ENCODE measurements at regions not wholly inside any gene's neighbourhood (a gene's known extent, or its start where the extent isn't known, plus 50 kb on each side); places are given as distances from the start of the nearest gene placed in this dataset.

GRCh38 chrX:13518126-13518525 lies 51.3 kb upstream of the EGFL6 start:
- H3K27ac Mint-ChIP-seq = no peak overlapping the region
- no peaks in the 10 kb centered on the region for H3K36me3 Mint-ChIP-seq
- no peak for DNase-seq
- ChIA-PET POLR2A (no interaction called here), CTCF (no interaction called here)
- 89% methylated on average over 3 of the region's 6 CpGs for WGBS (ENCODE audit: insufficient coverage)
- no peaks in the 10 kb centered on the region for H3K4me1 ChIP-seq (ENCODE audit: control insufficient read depth in 1 of 2, extremely low read depth in 1 of 2, insufficient read depth in 2 of 2, low read length in 2 of 2)
- H3K27me3 Mint-ChIP-seq = peaks cover 0 to 40% of the 10 kb centered on the region in 2 donors
- H3K4me3 Mint-ChIP-seq = no peak overlapping the region
- H3K9me3 ChIP-seq = no peaks in the 10 kb centered on the region
- H3K9me3 Mint-ChIP-seq = no peaks in the 10 kb centered on the region
- no peaks in the 10 kb centered on the region for H3K27me3 ChIP-seq (replicated peaks in 1 of 2; ENCODE audit: control insufficient read depth in 2 of 2, extremely low read depth in 1 of 2, insufficient read depth in 2 of 2, low read length in 1 of 2)
- no peak for ATAC-seq (replicated peaks in 1 of 4)
- no peaks in the 10 kb centered on the region for H3K36me3 ChIP-seq (ENCODE audit: control insufficient read depth in 2 of 2, extremely low read depth in 1 of 2, insufficient read depth in 1 of 2, low read length in 1 of 2)
- no peak overlapping the region for H3K4me3 ChIP-seq (ENCODE audit: control insufficient read depth in 1 of 2, extremely low read depth in 1 of 2, low read length in 1 of 2)
- H3K4me1 Mint-ChIP-seq = no peaks in the 10 kb centered on the region
- no peak overlapping the region for H3K27ac ChIP-seq (ENCODE audit: low read length)

GRCh38 chrX:13515211-13515930 lies 54.0 kb upstream of the EGFL6 start:
- no peaks in the 10 kb centered on the region for H3K36me3 Mint-ChIP-seq
- no peak overlapping the region for H3K4me3 Mint-ChIP-seq
- no CpG with 5 or more reads among the region's 3 CpGs for WGBS (ENCODE audit: insufficient coverage)
- no peak overlapping the region for H3K27ac ChIP-seq (ENCODE audit: low read length)
- DNase-seq (no peak), ATAC-seq (replicated peaks in 1 of 4) (no peak)
- no peaks in the 10 kb centered on the region for H3K9me3 ChIP-seq
- CTCF ChIA-PET = no interaction called here
- no peak overlapping the region for H3K27ac Mint-ChIP-seq
- peaks cover 0 to 38% of the 10 kb centered on the region in 2 donors for H3K27me3 Mint-ChIP-seq
- no peaks in the 10 kb centered on the region for H3K4me1 ChIP-seq (ENCODE audit: control insufficient read depth in 1 of 2, extremely low read depth in 1 of 2, insufficient read depth in 2 of 2, low read length in 2 of 2)
- no peaks in the 10 kb centered on the region for H3K36me3 ChIP-seq (ENCODE audit: control insufficient read depth in 2 of 2, extremely low read depth in 1 of 2, insufficient read depth in 1 of 2, low read length in 1 of 2)
- POLR2A ChIA-PET = no interaction called here
- no peaks in the 10 kb centered on the region for H3K27me3 ChIP-seq (replicated peaks in 1 of 2; ENCODE audit: control insufficient read depth in 2 of 2, extremely low read depth in 1 of 2, insufficient read depth in 2 of 2, low read length in 1 of 2)
- H3K4me1 Mint-ChIP-seq = peaks cover 0 to 3% (median 0%) of the 10 kb centered on the region in 3 donors
- no peaks in the 10 kb centered on the region for H3K9me3 Mint-ChIP-seq
- no peak overlapping the region for H3K4me3 ChIP-seq (ENCODE audit: control insufficient read depth in 1 of 2, extremely low read depth in 1 of 2, low read length in 1 of 2)

GRCh38 chrX:13511944-13512330 lies 57.5 kb upstream of the EGFL6 start:
- ChIA-PET CTCF (no interaction called here), POLR2A (no interaction called here)
- no peaks in the 10 kb centered on the region for H3K4me1 ChIP-seq (ENCODE audit: control insufficient read depth in 1 of 2, extremely low read depth in 1 of 2, insufficient read depth in 2 of 2, low read length in 2 of 2)
- no peak overlapping the region for H3K27ac ChIP-seq (ENCODE audit: low read length)
- H3K27me3 ChIP-seq (replicated peaks in 1 of 2; ENCODE audit: control insufficient read depth in 2 of 2, extremely low read depth in 1 of 2, insufficient read depth in 2 of 2, low read length in 1 of 2) = no peaks in the 10 kb centered on the region
- ATAC-seq (replicated peaks in 1 of 4) (no peak), DNase-seq (no peak)
- Mint-ChIP-seq H3K27me3 (peaks cover 0 to 14% of the 10 kb centered on the region in 2 donors), H3K36me3 (no peaks in the 10 kb centered on the region), H3K9me3 (no peaks in the 10 kb centered on the region), H3K4me3 (no peak overlapping the region), H3K4me1 (peaks cover 0 to 3% (median 0%) of the 10 kb centered on the region in 3 donors), H3K27ac (no peak overlapping the region)
- no peaks in the 10 kb centered on the region for H3K36me3 ChIP-seq (ENCODE audit: control insufficient read depth in 2 of 2, extremely low read depth in 1 of 2, insufficient read depth in 1 of 2, low read length in 1 of 2)
- no peaks in the 10 kb centered on the region for H3K9me3 ChIP-seq
- H3K4me3 ChIP-seq (ENCODE audit: control insufficient read depth in 1 of 2, extremely low read depth in 1 of 2, low read length in 1 of 2) = no peak overlapping the region
- no CpG with 5 or more reads among the region's 2 CpGs for WGBS (ENCODE audit: insufficient coverage)

GRCh38 chrX:13511241-13511943 lies 58.0 kb upstream of the EGFL6 start:
- no peak for ATAC-seq (replicated peaks in 1 of 4)
- Mint-ChIP-seq H3K4me1 (peaks cover 0 to 3% (median 0%) of the 10 kb centered on the region in 3 donors), H3K4me3 (no peak overlapping the region), H3K9me3 (no peaks in the 10 kb centered on the region), H3K27ac (no peak overlapping the region), H3K36me3 (no peaks in the 10 kb centered on the region), H3K27me3 (peaks cover 0 to 14% of the 10 kb centered on the region in 2 donors)
- Histone ChIP-seq H3K27ac (ENCODE audit: low read length) (no peak overlapping the region), H3K9me3 (no peaks in the 10 kb centered on the region), H3K27me3 (replicated peaks in 1 of 2; ENCODE audit: control insufficient read depth in 2 of 2, extremely low read depth in 1 of 2, insufficient read depth in 2 of 2, low read length in 1 of 2) (no peaks in the 10 kb centered on the region), H3K4me3 (ENCODE audit: control insufficient read depth in 1 of 2, extremely low read depth in 1 of 2, low read length in 1 of 2) (no peak overlapping the region), H3K36me3 (ENCODE audit: control insufficient read depth in 2 of 2, extremely low read depth in 1 of 2, insufficient read depth in 1 of 2, low read length in 1 of 2) (no peaks in the 10 kb centered on the region), H3K4me1 (ENCODE audit: control insufficient read depth in 1 of 2, extremely low read depth in 1 of 2, insufficient read depth in 2 of 2, low read length in 2 of 2) (no peaks in the 10 kb centered on the region)
- POLR2A ChIA-PET = no interaction called here
- no CpG with 5 or more reads among the region's 1 CpG for WGBS (ENCODE audit: insufficient coverage)
- CTCF ChIA-PET = interaction anchor here in 1 of 2 donors (0.7 kb wide), 1 partner anchor 112 kb away, joined by 5 read pairs; no protein-coding TSS in a partner anchor
- no peak for DNase-seq

- no peak for DNase-seq
- Mint-ChIP-seq H3K9me3 (no peaks in the 10 kb centered on the region), H3K27ac (no peak overlapping the region), H3K36me3 (no peaks in the 10 kb centered on the region), H3K27me3 (peaks cover 0 to 23% of the 10 kb centered on the region in 2 donors), H3K4me1 (peaks cover 0 to 3% (median 0%) of the 10 kb centered on the region in 3 donors), H3K4me3 (no peak overlapping the region)
- H3K27me3 ChIP-seq (replicated peaks in 1 of 2; ENCODE audit: control insufficient read depth in 2 of 2, extremely low read depth in 1 of 2, insufficient read depth in 2 of 2, low read length in 1 of 2) = no peaks in the 10 kb centered on the region
- no CpG with 5 or more reads among the region's 2 CpGs for WGBS (ENCODE audit: insufficient coverage)
- no peak for ATAC-seq (replicated peaks in 1 of 4)
- CTCF ChIA-PET = interaction anchor here (0.7 to 2.6 kb wide), 15 partner anchors 9 to 574 kb away, joined by 3 to 20 read pairs (median 4); partner anchors contain the start of gene GEMIN8 (in 2 of the 2)
- H3K9me3 ChIP-seq = no peaks in the 10 kb centered on the region
- POLR2A ChIA-PET = no interaction called here
- H3K4me3 ChIP-seq (ENCODE audit: control insufficient read depth in 1 of 2, extremely low read depth in 1 of 2, low read length in 1 of 2) = no peak overlapping the region
- no peaks in the 10 kb centered on the region for H3K36me3 ChIP-seq (ENCODE audit: control insufficient read depth in 2 of 2, extremely low read depth in 1 of 2, insufficient read depth in 1 of 2, low read length in 1 of 2)
- no peak overlapping the region for H3K27ac ChIP-seq (ENCODE audit: low read length)
- no peaks in the 10 kb centered on the region for H3K4me1 ChIP-seq (ENCODE audit: control insufficient read depth in 1 of 2, extremely low read depth in 1 of 2, insufficient read depth in 2 of 2, low read length in 2 of 2)
Observed at GRCh38 chrX:13507893-13508292, 61.5 kb upstream of the EGFL6 start.

GRCh38 chrX:13506574-13506973 lies 62.8 kb upstream of the EGFL6 start:
- ATAC-seq (replicated peaks in 1 of 4) = no peak
- no peak overlapping the region for H3K4me3 Mint-ChIP-seq
- no CpG with 5 or more reads among the region's 5 CpGs for WGBS (ENCODE audit: insufficient coverage)
- no peak overlapping the region for H3K27ac ChIP-seq (ENCODE audit: low read length)
- POLR2A ChIA-PET = no interaction called here
- H3K27me3 Mint-ChIP-seq = peaks cover 0 to 27% of the 10 kb centered on the region in 2 donors
- H3K27ac Mint-ChIP-seq = no peak overlapping the region
- peaks cover 0 to 6% (median 0%) of the 10 kb centered on the region in 3 donors for H3K4me1 Mint-ChIP-seq
- DNase-seq = peak in 33 of 35 experiments; percentile 10 to 72 (median 27)
- H3K36me3 Mint-ChIP-seq = no peaks in the 10 kb centered on the region
- no peaks in the 10 kb centered on the region for H3K4me1 ChIP-seq (ENCODE audit: control insufficient read depth in 1 of 2, extremely low read depth in 1 of 2, insufficient read depth in 2 of 2, low read length in 2 of 2)
- H3K36me3 ChIP-seq (ENCODE audit: control insufficient read depth in 2 of 2, extremely low read depth in 1 of 2, insufficient read depth in 1 of 2, low read length in 1 of 2) = no peaks in the 10 kb centered on the region
- no peaks in the 10 kb centered on the region for H3K27me3 ChIP-seq (replicated peaks in 1 of 2; ENCODE audit: control insufficient read depth in 2 of 2, extremely low read depth in 1 of 2, insufficient read depth in 2 of 2, low read length in 1 of 2)
- no peaks in the 10 kb centered on the region for H3K9me3 ChIP-seq
- CTCF ChIA-PET = interaction anchor here (0.5 to 2.6 kb wide), 20 partner anchors 8 to 572 kb away, joined by 3 to 20 read pairs (median 4); partner anchors contain the start of gene GEMIN8 (in 2 of the 2)
- no peaks in the 10 kb centered on the region for H3K9me3 Mint-ChIP-seq
- no peak overlapping the region for H3K4me3 ChIP-seq (ENCODE audit: control insufficient read depth in 1 of 2, extremely low read depth in 1 of 2, low read length in 1 of 2)
